GM20431 (cell line): ENCODE measurements at regions not wholly inside any gene's neighbourhood (a gene's known extent, or its start where the extent isn't known, plus 50 kb on each side); places are given as distances from the start of the nearest gene placed in this dataset.

ENCODE experiments used
- in situ Hi-C: fragments of 300-500 bp; cut with MseI, MboI; formaldehyde crosslinking; loops from one replicate; pipeline ENCODE4 v1.15.0; 2020; ENCODE audit warnings: low sequenced_read_pairs; ENCODE audit not compliant: unreplicated experiment

GRCh38 chr16:62254847-62255246 lies 218.6 kb upstream of the CDH8 start:
- in situ Hi-C loops, result no loop called here

- in situ Hi-C loops, result no loop called here
These were observed 218.1 kb upstream of the CDH8 start for GRCh38 chr16:62254372-62254771.

DNA sequence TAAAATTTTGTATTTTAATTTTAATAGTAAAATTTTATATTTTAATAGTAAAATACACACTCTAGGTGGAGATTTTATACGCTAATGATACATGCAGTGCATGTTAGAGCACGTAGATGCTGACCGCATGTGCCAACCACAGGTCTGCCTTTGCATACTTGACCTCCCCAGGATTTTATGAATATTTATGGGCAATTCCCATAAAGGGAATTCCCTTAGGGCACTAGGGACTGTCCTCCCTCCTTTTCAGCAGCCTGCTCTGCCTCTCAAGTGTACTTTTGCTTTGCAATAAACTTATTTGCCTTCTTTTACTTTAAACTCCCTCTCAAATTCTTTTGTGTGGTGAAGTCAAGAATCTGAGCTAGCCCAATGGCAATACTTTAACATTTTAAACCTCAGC lies 217.7 kb upstream of the CDH8 start:
- in situ Hi-C loops, result no loop called here

GRCh38 chr16:62249069-62249468 lies 212.8 kb upstream of the CDH8 start:
- in situ Hi-C loops, result no loop called here

DNA sequence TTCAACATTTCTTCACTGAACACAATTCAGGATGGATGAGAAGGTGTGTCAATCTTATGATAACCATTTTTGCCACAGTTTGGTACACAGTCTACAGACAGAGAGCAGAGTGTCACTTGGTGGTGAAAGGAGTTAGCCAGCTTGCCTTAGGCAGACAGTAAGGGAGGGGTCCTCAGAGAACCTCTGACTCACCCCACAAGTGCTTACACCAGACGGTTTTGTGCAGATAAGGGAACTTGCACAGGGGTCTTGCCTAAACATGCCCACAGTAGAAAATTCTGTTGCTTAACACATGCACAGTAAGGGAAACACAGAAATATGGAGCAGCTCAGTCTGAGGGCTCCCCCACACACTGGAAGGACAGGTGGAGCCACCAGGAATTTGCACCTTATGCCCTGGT lies 204.5 kb upstream of the CDH8 start:
- in situ Hi-C loops, result no loop called here

DNA sequence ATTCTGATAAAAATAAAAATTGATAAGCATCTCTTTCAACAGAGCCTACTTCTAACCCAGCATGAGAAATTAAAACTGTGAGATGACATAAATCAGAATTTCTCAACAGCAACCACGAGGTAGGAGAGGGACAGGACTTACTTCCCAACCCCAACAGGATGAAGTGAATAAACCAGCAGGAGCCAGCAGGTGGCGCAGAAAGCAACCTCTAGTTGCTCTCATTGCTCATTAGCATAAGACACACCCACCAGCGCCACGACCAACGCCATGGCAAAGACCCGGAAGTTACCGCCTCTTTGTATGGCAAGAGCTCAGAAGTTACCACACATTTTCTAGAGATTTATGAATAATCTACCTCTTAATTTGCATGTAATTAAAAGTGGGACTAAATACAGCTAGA lies 189.4 kb upstream of the CDH8 start:
- in situ Hi-C loops, result no loop called here

DNA sequence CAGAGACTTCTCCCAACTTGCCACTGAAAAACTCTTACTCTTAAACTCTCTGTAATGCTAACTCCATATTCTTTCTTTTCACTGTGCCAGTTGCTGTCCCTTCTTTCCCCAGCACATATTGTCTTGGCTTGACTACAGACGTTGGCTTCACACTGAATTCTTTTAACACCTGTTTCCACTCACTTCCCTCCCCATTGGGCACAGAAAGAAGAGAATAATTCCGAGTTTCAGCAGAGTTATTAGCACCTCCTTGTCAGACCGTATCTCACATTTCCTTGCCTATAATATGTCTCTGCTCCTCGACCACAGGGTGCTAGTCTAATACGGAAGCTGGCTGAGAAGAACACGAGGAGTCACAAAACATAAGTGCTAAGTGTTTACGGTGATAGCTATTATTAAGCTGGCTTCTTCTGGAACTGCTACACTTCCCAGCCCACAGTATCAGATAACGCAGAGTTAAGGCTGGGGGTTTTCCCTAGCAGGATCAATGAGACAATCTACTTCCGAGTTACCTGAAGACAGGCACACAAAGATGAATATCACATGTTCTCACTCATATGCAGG lies 188.5 kb upstream of the CDH8 start:
- in situ Hi-C loops, result no loop called here

GRCh38 chr16:62216837-62217236 lies 180.6 kb upstream of the CDH8 start:
- in situ Hi-C loops, result no loop called here

DNA sequence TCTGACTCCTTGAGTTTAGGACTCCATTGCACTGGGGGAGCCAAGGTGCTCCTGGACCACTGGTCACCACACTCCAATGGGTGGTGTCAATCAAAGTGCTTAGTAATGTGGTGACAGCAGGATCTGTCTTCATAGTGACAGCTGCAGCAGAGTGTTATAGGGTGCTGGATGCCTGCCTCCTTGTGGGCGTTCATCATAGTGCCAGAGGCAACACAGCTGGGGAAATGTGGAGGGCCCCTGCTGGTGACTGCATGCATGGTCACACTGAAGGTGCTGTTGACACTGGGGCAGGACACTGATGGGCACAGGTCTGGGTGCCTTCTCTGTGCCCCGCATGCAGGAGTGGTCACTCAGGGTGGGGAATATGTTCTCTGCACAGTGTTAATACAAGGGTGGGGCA lies 177.5 kb upstream of the CDH8 start:
- in situ Hi-C loops, result no loop called here

- in situ Hi-C loops, result no loop called here
These were observed 172.7 kb upstream of the CDH8 start for GRCh38 chr16:62208934-62209333.

DNA sequence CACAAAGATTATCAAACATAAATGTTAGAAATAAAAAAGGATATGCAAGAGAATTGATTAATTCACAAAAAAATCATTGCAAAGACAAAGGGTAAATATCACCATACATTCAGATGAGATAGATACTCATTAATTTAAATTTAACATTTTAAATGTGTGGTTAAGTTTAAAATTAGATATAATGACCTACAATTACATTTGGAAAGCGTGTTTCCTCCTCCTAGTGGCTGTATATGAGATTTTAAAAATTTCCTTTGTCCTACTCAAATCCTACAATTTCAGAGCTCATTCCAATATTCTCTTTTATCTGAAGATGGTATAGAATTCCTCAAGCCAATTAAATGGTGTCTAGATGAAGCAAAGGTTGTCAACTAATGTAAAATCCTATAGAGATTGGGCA lies 169.2 kb upstream of the CDH8 start:
- in situ Hi-C loops, result no loop called here

DNA sequence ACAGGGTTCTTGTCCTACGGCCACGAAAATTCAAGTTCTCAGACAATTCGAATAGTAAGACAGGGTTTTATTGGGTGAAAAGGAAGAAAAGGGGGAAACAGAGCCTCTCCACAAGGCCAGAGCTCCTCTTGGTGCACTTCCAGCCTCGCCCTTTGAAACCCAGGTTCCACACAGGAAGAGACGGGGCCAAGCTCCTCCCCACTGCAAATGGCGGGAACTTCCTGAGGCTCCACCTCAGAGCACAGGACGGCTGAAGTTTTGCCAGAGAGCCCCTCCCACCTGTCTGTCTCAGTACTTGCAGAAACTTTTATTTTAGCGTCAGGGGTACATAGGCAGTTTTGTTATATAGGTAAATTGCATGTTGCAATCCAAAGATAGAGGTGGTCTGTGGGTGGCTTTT lies 165.7 kb upstream of the CDH8 start:
- in situ Hi-C loops, result no loop called here

DNA sequence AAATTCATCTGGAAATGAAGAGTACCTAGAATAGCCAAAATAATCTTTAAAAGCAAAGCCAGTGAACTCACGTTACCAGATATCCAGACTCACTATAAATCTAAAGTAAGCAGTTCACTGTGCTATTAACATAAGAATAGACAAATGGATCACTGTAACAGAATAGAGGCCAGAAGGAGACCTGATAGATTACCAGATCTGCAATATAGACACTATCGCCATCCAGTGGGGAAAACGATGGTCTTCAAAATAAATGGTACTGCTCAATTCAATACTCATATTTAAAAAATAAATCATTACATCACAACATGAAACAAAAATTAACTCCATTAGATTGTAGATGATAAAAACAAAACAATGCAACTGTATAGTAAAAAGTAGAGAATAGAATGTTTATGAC lies 158.6 kb upstream of the CDH8 start:
- in situ Hi-C loops, result no loop called here

GRCh38 chr16:62190426-62190825 lies 154.2 kb upstream of the CDH8 start:
- in situ Hi-C loops, result no loop called here

DNA sequence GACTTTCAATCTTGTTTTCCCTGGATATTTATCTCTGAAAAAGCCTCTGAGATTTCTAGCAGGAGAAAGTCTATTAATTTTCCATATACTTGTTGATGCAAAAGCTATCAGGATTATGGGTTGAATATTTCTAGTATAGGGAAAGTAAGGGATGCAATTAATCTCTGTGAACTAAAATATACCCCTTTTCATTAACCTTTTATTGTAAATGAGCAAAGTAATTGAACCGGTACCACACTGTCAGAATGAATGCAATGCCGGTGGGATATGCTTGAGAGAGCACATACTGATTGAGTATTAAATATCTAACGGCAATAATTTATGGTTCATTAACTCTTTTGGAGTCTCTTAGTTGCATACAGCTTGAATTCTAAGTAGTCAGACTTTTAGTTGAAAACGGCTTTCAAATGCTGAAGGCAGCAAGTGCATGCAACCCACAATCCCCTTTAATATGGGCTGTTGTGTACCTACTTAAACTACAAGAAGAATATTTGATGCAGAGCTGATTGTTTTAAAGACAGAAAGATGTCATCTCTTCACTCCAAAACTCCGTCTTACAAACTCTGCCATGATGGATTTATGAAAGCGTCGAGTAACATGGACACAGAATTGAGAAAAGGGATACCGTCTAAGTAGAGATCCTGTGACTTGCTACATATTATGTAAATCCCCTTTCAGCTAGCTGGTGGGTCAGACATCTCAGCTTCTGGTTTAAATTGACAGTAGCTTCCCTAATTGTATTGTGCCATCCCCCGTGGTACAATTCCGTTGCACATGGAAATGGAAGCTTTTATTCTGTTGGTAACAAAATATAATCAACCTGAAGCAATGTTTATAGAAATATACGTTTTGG lies 141.3 kb upstream of the CDH8 start:
- in situ Hi-C loops, result no loop called here

DNA sequence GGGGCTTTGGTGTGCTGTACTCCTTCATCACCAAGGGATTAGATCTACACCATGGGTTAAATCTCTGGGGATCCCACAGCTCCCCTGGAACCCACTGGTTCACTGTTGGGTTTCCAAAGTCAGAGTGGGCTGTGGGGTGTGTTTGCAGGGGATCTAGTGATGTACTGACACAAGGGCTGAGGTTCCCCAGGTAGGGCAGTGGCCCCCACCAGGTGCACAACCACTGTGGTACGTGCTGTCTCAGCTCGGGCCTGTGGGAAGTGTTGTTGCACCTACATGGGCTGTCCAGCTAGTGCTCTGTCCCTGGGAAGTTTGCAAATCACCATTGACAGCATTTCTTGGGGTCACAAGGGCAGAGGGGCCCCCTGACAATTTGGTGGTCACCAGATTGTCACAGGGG lies 134.4 kb upstream of the CDH8 start:
- in situ Hi-C loops, result no loop called here

DNA sequence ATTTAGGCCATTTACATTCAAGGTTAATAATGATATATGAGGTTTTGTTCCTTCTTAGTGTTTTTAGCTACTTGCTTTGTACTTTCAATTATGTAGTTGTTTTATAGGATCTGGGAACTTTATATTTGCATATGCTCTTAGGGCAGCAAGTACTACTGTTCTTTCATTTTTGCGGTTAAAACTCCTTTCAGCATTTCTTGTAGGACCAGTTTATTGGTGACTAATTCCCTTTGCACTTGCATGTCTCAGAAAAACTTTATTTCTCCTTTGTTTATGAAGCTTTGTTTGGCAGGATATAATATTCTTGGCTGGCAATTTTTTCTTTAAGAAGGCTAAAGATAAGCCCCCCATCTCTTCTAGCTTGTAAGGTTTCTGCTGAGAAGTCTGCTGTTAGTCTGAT lies 131.3 kb upstream of the CDH8 start:
- in situ Hi-C loops, result no loop called here

- in situ Hi-C loops, result no loop called here
These were observed 121.3 kb upstream of the CDH8 start for GRCh38 chr16:62157544-62157943.

- in situ Hi-C loops, result no loop called here
These were observed 120.7 kb upstream of the CDH8 start for GRCh38 chr16:62156971-62157370.

- in situ Hi-C loops, result no loop called here
These were observed 113.4 kb upstream of the CDH8 start for GRCh38 chr16:62149631-62150030.

- in situ Hi-C loops, result no loop called here
These were observed 101.8 kb upstream of the CDH8 start for GRCh38 chr16:62137996-62138395.

- in situ Hi-C loops, result no loop called here
These were observed 99.7 kb upstream of the CDH8 start for GRCh38 chr16:62135911-62136310.
